Renal cortex interstitium (tissue), 11 donors: ENCODE measurements at regions not wholly inside any gene's neighbourhood (a gene's known extent, or its start where the extent isn't known, plus 50 kb on each side); places are given as distances from the start of the nearest gene placed in this dataset.
"Not testable (repeated sequence)": the region's sequence is repeated elsewhere in the genome, so short reads cannot be mapped to it uniquely, and the experiment has no call there.

Source experiments
- DNase-seq, 11 donors: peaks; one replicate each; pipeline ENCODE4 v3.0.0-alpha.2; 2013; ENCODE audit warnings: low read depth in 9 of 11, low spot score in 4 of 11; ENCODE audit errors: extremely low read depth in 1 of 11

GRCh38 chr17:63295839-63296590, 150.1 kb downstream of the CYB561 start:
- no peak for DNase-seq

GRCh38 chr17:63298916-63299315, 147.2 kb downstream of the CYB561 start:
- DNase-seq: not testable (repeated sequence)

GRCh38 chr17:63304704-63305261, 141.3 kb downstream of the CYB561 start:
- DNase-seq: no peak

GRCh38 chr17:63305857-63306256, 140.2 kb downstream of the CYB561 start:
- DNase-seq: no peak

- DNase-seq: no peak
Measured at GRCh38 chr17:63306855-63307254, 139.3 kb downstream of the CYB561 start.

GRCh38 chr17:63308272-63308671, 137.8 kb downstream of the CYB561 start:
- no peak for DNase-seq

GRCh38 chr17:63309021-63309420, 137.1 kb downstream of the CYB561 start:
- DNase-seq: no peak

- DNase-seq: no peak
Measured at GRCh38 chr17:63311416-63311937, 134.6 kb downstream of the CYB561 start.

- no peak for DNase-seq
Measured at GRCh38 chr17:63314761-63315160, 131.3 kb downstream of the CYB561 start.

- no peak for DNase-seq
Measured at GRCh38 chr17:63316100-63316499, 130.0 kb downstream of the CYB561 start.

- DNase-seq: no peak
Measured at GRCh38 chr17:63317166-63317840, 128.8 kb downstream of the CYB561 start.

GRCh38 chr17:63325808-63326207, 120.3 kb downstream of the CYB561 start:
- no peak for DNase-seq

- no peak for DNase-seq
Measured at GRCh38 chr17:63329876-63330275, 116.2 kb downstream of the CYB561 start.

- DNase-seq: no peak
Measured at GRCh38 chr17:63331301-63332061, 114.6 kb downstream of the CYB561 start.

GRCh38 chr17:63332286-63332685, 113.8 kb downstream of the CYB561 start:
- no peak for DNase-seq

GRCh38 chr17:63333869-63334268, 112.2 kb downstream of the CYB561 start:
- DNase-seq: no peak

GRCh38 chr17:63335831-63336230, 110.3 kb downstream of the CYB561 start:
- no peak for DNase-seq

GRCh38 chr17:63337579-63337978, 108.5 kb downstream of the CYB561 start:
- DNase-seq: no peak

GRCh38 chr17:63338272-63338671, 107.8 kb downstream of the CYB561 start:
- no peak for DNase-seq

- no peak for DNase-seq
Measured at GRCh38 chr17:63341276-63341675, 104.8 kb downstream of the CYB561 start.
